C4-2B (cell line): ENCODE measurements at regions not wholly inside any gene's neighbourhood (a gene's known extent, or its start where the extent isn't known, plus 50 kb on each side); places are given as distances from the start of the nearest gene placed in this dataset.

ENCODE experiments used
- CTCF ChIP-seq: fragments of 450-650 bp; conservative IDR thresholded peaks from 2 replicates; pipeline ENCODE4 v1.5.1; 2017; ENCODE audit warnings: mild to moderate bottlenecking
- ZFX ChIP-seq: fragments of 450-650 bp; IDR thresholded peaks from 2 replicates; pipeline ENCODE4 v1.6.1; 2017

GRCh38 chr12:93011100-93011499 is 82.0 kb upstream of the EEA1 start:
- no peak for TF ChIP-seq CTCF
- no peak for TF ChIP-seq ZFX
